HepG2 (cell line): ENCODE measurements at regions not wholly inside any gene's neighbourhood (a gene's known extent, or its start where the extent isn't known, plus 50 kb on each side); places are given as distances from the start of the nearest gene placed in this dataset.

Experiments used
- ATAC-seq: fragments of 200-7000 bp; cut with Tn5 transposase; 3 replicates; pipeline ENCODE4 v1.9.1; 2020; ENCODE audit warnings: mild to moderate bottlenecking, moderate library complexity
- BruUV-seq: library from RNA; stranded (reverse); fragments of 400-500 nt; replicated peaks from 2 replicates; lab custom pipeline; 2021; lab: Mats Ljungman, UMichigan
- CTCF ChIA-PET: fragments of 300-600 bp; formaldehyde crosslinking; extraction: SDS; loops from one replicate; lab custom pipeline; 2021; ENCODE audit warnings: low total read pairs, inconsistent platforms, low intra/inter-chr PET ratio; lab: Yijun Ruan, JAX
- POLR2A ChIA-PET: fragments of 350-600 bp; sonication (Branson Sonifier 250); formaldehyde crosslinking; loops from one replicate; lab custom pipeline; 2020; ENCODE audit warnings: antibody characterized with exemption, inconsistent platforms; lab: Yijun Ruan, JAX
- DNase-seq: peaks from one replicate; pipeline ENCODE4 v3.0.0-alpha.2; 2015; ENCODE audit warnings: low spot score
- FAIRE-seq: peaks from 3 replicates; lab custom pipeline; 2011; peaks lifted over from hg19 to GRCh38; lab: Jason Lieb, UNC
- H2AFZ ChIP-seq: one replicate; pipeline ENCODE4 v1.6.1; 2011; ENCODE audit warnings: low read length, inconsistent platforms
- H3K27ac ChIP-seq: fragments of 300-600 bp; 3 replicates; pipeline ENCODE4 v1.8.0; 2011; ENCODE audit warnings: mixed run types, mild to moderate bottlenecking, mixed read lengths, low read length, inconsistent platforms; ENCODE audit not compliant: insufficient read depth; ENCODE audit errors: extremely low read length
- H3K27me3 ChIP-seq, 2 experiments: fragments of 200-600 bp in 1 of 2; 2 replicates in 1 of 2; 3 replicates in 1 of 2; pipeline versions ENCODE4 v1.6.0 to v1.8.0; 2011; ENCODE audit warnings: low read length in 2 of 2, mild to moderate bottlenecking in 2 of 2, moderate library complexity in 2 of 2, inconsistent platforms in 1 of 2; ENCODE audit not compliant: insufficient read depth in 2 of 2, control insufficient read depth in 1 of 2
- H3K36me3 ChIP-seq, 2 experiments: fragments of 200-600 bp in 1 of 2; replicated peaks in 1 of 2; 2 replicates in 1 of 2; 3 replicates in 1 of 2; pipeline versions ENCODE4 v1.5.1 to v1.8.0; 2011; ENCODE audit warnings: low read length in 2 of 2, inconsistent platforms in 1 of 2; ENCODE audit not compliant: insufficient read depth in 2 of 2, control insufficient read depth in 1 of 2
- H3K4me1 ChIP-seq: 2 replicates; pipeline ENCODE4 v1.5.1; 2012; ENCODE audit warnings: low read length, inconsistent platforms; ENCODE audit not compliant: insufficient read depth
- H3K4me2 ChIP-seq: 2 replicates; pipeline ENCODE4 v1.6.0; 2011; ENCODE audit warnings: low read depth, low read length, inconsistent platforms
- H3K4me3 ChIP-seq, 3 experiments: fragments of 200-600 bp in 1 of 3; sonication (generic), shearing (Covaris generic) in 1 of 3; replicated peaks in 1 of 3; 2 replicates each; pipeline ENCODE4 v1.5.1; 2011 to 2016; ENCODE audit warnings: low read length in 3 of 3, inconsistent platforms in 2 of 3, low read depth in 2 of 3, mild to moderate bottlenecking in 2 of 3, control low read depth in 1 of 3, mixed read lengths in 1 of 3; ENCODE audit not compliant: insufficient read depth in 1 of 3
- H3K79me2 ChIP-seq: one replicate; pipeline ENCODE4 v1.6.1; 2011; ENCODE audit warnings: low read length, inconsistent platforms; ENCODE audit not compliant: insufficient read depth
- H3K9ac ChIP-seq: 2 replicates; pipeline ENCODE4 v1.6.0; 2011; ENCODE audit warnings: mild to moderate bottlenecking, low read depth, low read length, inconsistent platforms; ENCODE audit not compliant: insufficient read depth
- H3K9me3 ChIP-seq: 2 replicates; pipeline ENCODE4 v1.5.1; 2012; ENCODE audit warnings: mild to moderate bottlenecking, low read length
- H4K20me1 ChIP-seq: 2 replicates; pipeline ENCODE4 v1.6.0; 2011; ENCODE audit warnings: inconsistent platforms, mild to moderate bottlenecking, low read length, moderate library complexity; ENCODE audit not compliant: insufficient read depth
- ATF2 ChIP-seq: sonication (generic); formaldehyde crosslinking; IDR thresholded peaks from 2 replicates; pipeline ENCODE4 v1.4.0; 2020; ENCODE audit warnings: missing genetic modification reagents
- DZIP1 ChIP-seq: sonication (generic); formaldehyde crosslinking; IDR thresholded peaks from 2 replicates; pipeline ENCODE4 v1.5.0; 2020; ENCODE audit warnings: mild to moderate bottlenecking, missing genetic modification reagents
- JUND ChIP-seq: sonication (generic); formaldehyde crosslinking; IDR thresholded peaks from 2 replicates; pipeline ENCODE4 v1.8.0; 2022; ENCODE audit warnings: mild to moderate bottlenecking, missing genetic modification reagents
- MED8 ChIP-seq: sonication (generic); formaldehyde crosslinking; IDR thresholded peaks from 2 replicates; pipeline ENCODE4 v1.8.1; 2023; ENCODE audit warnings: mild to moderate bottlenecking, missing genetic modification reagents; ENCODE audit not compliant: insufficient replicate concordance
- NKX3-1 ChIP-seq: sonication (generic); formaldehyde crosslinking; IDR thresholded peaks from 2 replicates; pipeline ENCODE4 v1.5.0; 2020; ENCODE audit warnings: missing genetic modification reagents
- RBAK ChIP-seq: sonication (generic); formaldehyde crosslinking; IDR thresholded peaks from 2 replicates; pipeline ENCODE4 v1.5.1; 2020; ENCODE audit warnings: mild to moderate bottlenecking, missing genetic modification reagents
- RBM22 ChIP-seq: fragments of 200-400 bp; formaldehyde crosslinking; optimal IDR thresholded peaks from 2 replicates; pipeline ENCODE3; 2017; ENCODE audit warnings: mild to moderate bottlenecking, low read length, moderate library complexity
- REPIN1 ChIP-seq: sonication (generic); formaldehyde crosslinking; IDR thresholded peaks from 2 replicates; pipeline ENCODE4 v1.8.0; 2022; ENCODE audit warnings: missing genetic modification reagents, low read depth, mild to moderate bottlenecking, borderline replicate concordance
- SKIL ChIP-seq: sonication (generic); formaldehyde crosslinking; IDR thresholded peaks from 2 replicates; pipeline ENCODE4 v1.8.0; 2022; ENCODE audit warnings: missing genetic modification reagents, mild to moderate bottlenecking, moderate library complexity, borderline replicate concordance
- SMAD9 ChIP-seq: sonication (generic); formaldehyde crosslinking; IDR thresholded peaks from 2 replicates; pipeline ENCODE4 v1.5.1; 2020; ENCODE audit warnings: mild to moderate bottlenecking, missing genetic modification reagents
- ZBTB37 ChIP-seq: sonication (generic); formaldehyde crosslinking; IDR thresholded peaks from 2 replicates; pipeline ENCODE4 v1.4.0; 2020; ENCODE audit warnings: mild to moderate bottlenecking, missing genetic modification reagents
- ZBTB44 ChIP-seq: sonication (generic); formaldehyde crosslinking; IDR thresholded peaks from 2 replicates; pipeline ENCODE4 v1.4.0; 2020; ENCODE audit warnings: missing genetic modification reagents
- ZFP37 ChIP-seq: sonication (generic); formaldehyde crosslinking; IDR thresholded peaks from 2 replicates; pipeline ENCODE4 v1.4.0; 2020; ENCODE audit warnings: missing genetic modification reagents, borderline replicate concordance
- ZNF501 ChIP-seq: sonication (generic); formaldehyde crosslinking; IDR thresholded peaks from 2 replicates; pipeline ENCODE4 v1.5.1; 2020; ENCODE audit warnings: mild to moderate bottlenecking, moderate library complexity, missing genetic modification reagents
- ZNF629 ChIP-seq: sonication (generic); formaldehyde crosslinking; conservative IDR thresholded peaks from 2 replicates; pipeline ENCODE4 v1.5.0; 2020; ENCODE audit warnings: missing genetic modification reagents
- ZNF672 ChIP-seq: sonication (generic); formaldehyde crosslinking; IDR thresholded peaks from 2 replicates; pipeline ENCODE4 v1.8.1; 2022; ENCODE audit warnings: missing genetic modification reagents
- WGBS: methylation state at CpG from one replicate; pipeline ENCODE4 v1.1.6; 2017; ENCODE audit warnings: low lambda C conversion rate; 5-methylcytosine and 5-hydroxymethylcytosine counted together
- in situ Hi-C: cut with HindIII; loops from 2 replicates; pipeline ENCODE4 v1.10.0; 2017; ENCODE audit warnings: low pct_unique_long_range_greater_than_20kb; ENCODE audit not compliant: extremely low pct_ligation_motif_present
- intact Hi-C: fragments of 100-400 bp; cut with micrococcal nuclease; formaldehyde crosslinking; loops from one replicate; pipeline ENCODE4 v1.10.0; 2022; ENCODE audit not compliant: unreplicated experiment

GRCh38 chr10:52954407-52954806, 181.8 kb upstream of the MBL2 start:
- Histone ChIP-seq H3K79me2 (no peaks in the 10 kb centered on the region), H3K4me2 (no peak overlapping the region), H2AFZ (no peak overlapping the region), H4K20me1 (no peaks in the 10 kb centered on the region), H3K9ac (no peak overlapping the region), H3K9me3 (no peaks in the 10 kb centered on the region), H3K4me1 (peaks cover 11% of the 10 kb centered on the region), H3K4me3 (no peak overlapping the region), H3K36me3 (no peaks in the 10 kb centered on the region), H3K27me3 (no peaks in the 10 kb centered on the region; a peak in 1 of 5 replicates), H3K27ac (no peak overlapping the region)
- intact Hi-C loops (loop anchor here (5.0 kb wide), 3 partner anchors 73 to 323 kb away; no protein-coding TSS in a partner anchor), in situ Hi-C loops (no loop called here)
- no TSS peak for BruUV-seq
- TF ChIP-seq ZBTB37 (CRISPR knock-in tag): no peak
- TF ChIP-seq JUND (CRISPR knock-in tag): no peak
- TF ChIP-seq RBAK (CRISPR knock-in tag): no peak
- no peak for TF ChIP-seq MED8
- no peak for TF ChIP-seq SMAD9
- no peak for TF ChIP-seq ZNF629
- no peak for TF ChIP-seq SKIL (CRISPR knock-in tag)
- TF ChIP-seq ZBTB44 (CRISPR knock-in tag): no peak
- no peak for TF ChIP-seq ZFP37 (CRISPR knock-in tag)
- no peak for TF ChIP-seq ZNF501 (CRISPR knock-in tag)
- TF ChIP-seq DZIP1: no peak
- TF ChIP-seq NKX3-1 (CRISPR knock-in tag): no peak
- no peak for TF ChIP-seq REPIN1 (CRISPR knock-in tag)
- TF ChIP-seq RBM22: no peak
- TF ChIP-seq ZNF672 (CRISPR knock-in tag): no peak
- no peak for TF ChIP-seq ATF2 (CRISPR knock-in tag)
- FAIRE-seq (no peak), DNase-seq (no peak), ATAC-seq (no peak)
- 67% methylated on average over 5 of the region's 5 CpGs for WGBS
- POLR2A ChIA-PET: no interaction called here
- CTCF ChIA-PET: no interaction called here
